IgD-negative memory B cell (primary cell): ENCODE measurements at regions not wholly inside any gene's neighbourhood (a gene's known extent, or its start where the extent isn't known, plus 50 kb on each side); places are given as distances from the start of the nearest gene placed in this dataset.
"Not testable (repeated sequence)": the region's sequence is repeated elsewhere in the genome, so short reads cannot be mapped to it uniquely, and the experiment has no call there.

Experiments used
- H3K27ac Mint-ChIP-seq, 3 donors: one replicate each; pipeline ENCODE4 v1.8.0; 2020 to 2022; ENCODE audit warnings: mild to moderate bottlenecking in 3 of 3, mixed read lengths in 3 of 3, moderate library complexity in 1 of 3
- H3K27me3 Mint-ChIP-seq: one replicate; pipeline ENCODE4 v1.8.0; 2021; ENCODE audit warnings: mixed read lengths
- H3K36me3 Mint-ChIP-seq: one replicate; pipeline ENCODE4 v1.8.0; 2020; ENCODE audit warnings: mild to moderate bottlenecking, mixed read lengths
- H3K4me1 Mint-ChIP-seq, 3 donors: one replicate each; pipeline ENCODE4 v1.8.0; 2020 to 2022; ENCODE audit warnings: mixed read lengths in 3 of 3, mild to moderate bottlenecking in 1 of 3
- H3K4me3 Mint-ChIP-seq, 4 donors: one replicate each; pipeline ENCODE4 v1.8.0; 2020 to 2022; ENCODE audit warnings: mild to moderate bottlenecking in 4 of 4, mixed read lengths in 4 of 4, moderate library complexity in 3 of 4
- H3K9me3 Mint-ChIP-seq, 3 donors: one replicate each; pipeline ENCODE4 v1.8.0; 2020 to 2021; ENCODE audit warnings: mixed read lengths in 3 of 3, mild to moderate bottlenecking in 1 of 3

- H3K9me3 Mint-ChIP-seq = peaks cover 4 to 5% (median 4%) of the 10 kb centered on the region in 3 donors
- H3K27ac Mint-ChIP-seq = no peak overlapping the region
- H3K27me3 Mint-ChIP-seq = no peaks in the 10 kb centered on the region
- H3K36me3 Mint-ChIP-seq = peaks cover 2% of the 10 kb centered on the region
- H3K4me1 Mint-ChIP-seq = no peaks in the 10 kb centered on the region
- H3K4me3 Mint-ChIP-seq = no peak overlapping the region
Measured at GRCh38 chr17:51475730-51476129, 215.4 kb downstream of the UTP18 start.

- Mint-ChIP-seq H3K36me3 (peaks cover 1% of the 10 kb centered on the region), H3K9me3 (peaks cover 5 to 14% (median 6%) of the 10 kb centered on the region in 3 donors), H3K4me3 (no peak overlapping the region), H3K27me3 (no peaks in the 10 kb centered on the region), H3K4me1 (no peaks in the 10 kb centered on the region), H3K27ac (no peak overlapping the region)
Measured at GRCh38 chr17:51479303-51479702, 219.0 kb downstream of the UTP18 start.

- no peaks in the 10 kb centered on the region for H3K4me1 Mint-ChIP-seq
- H3K4me3 Mint-ChIP-seq = no peak overlapping the region
- no peaks in the 10 kb centered on the region for H3K27me3 Mint-ChIP-seq
- peaks cover 1% of the 10 kb centered on the region for H3K36me3 Mint-ChIP-seq
- H3K9me3 Mint-ChIP-seq = peaks cover 5 to 14% (median 10%) of the 10 kb centered on the region in 3 donors
- H3K27ac Mint-ChIP-seq = no peak overlapping the region
Measured at GRCh38 chr17:51481370-51481769, 221.0 kb downstream of the UTP18 start.

- H3K4me3 Mint-ChIP-seq, H3K4me1 Mint-ChIP-seq, H3K27ac Mint-ChIP-seq, H3K36me3 Mint-ChIP-seq, H3K27me3 Mint-ChIP-seq: not testable (repeated sequence)
- peaks cover 5 to 14% (median 10%) of the 10 kb centered on the region in 3 donors for H3K9me3 Mint-ChIP-seq
Measured at GRCh38 chr17:51482248-51482647, 221.9 kb downstream of the UTP18 start.

- peaks cover 10% of the 10 kb centered on the region for H3K27me3 Mint-ChIP-seq
- H3K9me3 Mint-ChIP-seq = peaks cover 0 to 6% (median 5%) of the 10 kb centered on the region in 3 donors
- peaks cover under 1% of the 10 kb centered on the region for H3K36me3 Mint-ChIP-seq
- H3K4me3 Mint-ChIP-seq = no peak overlapping the region
- no peak overlapping the region for H3K27ac Mint-ChIP-seq
- H3K4me1 Mint-ChIP-seq = no peaks in the 10 kb centered on the region
Measured at GRCh38 chr17:51486091-51486490, 225.7 kb downstream of the UTP18 start.

- no peak overlapping the region for H3K27ac Mint-ChIP-seq
- peak overlapping the region in 1 of 4 donors; percentile 27 for H3K4me3 Mint-ChIP-seq
- H3K4me1 Mint-ChIP-seq = no peaks in the 10 kb centered on the region
- H3K36me3 Mint-ChIP-seq = no peaks in the 10 kb centered on the region
- H3K27me3 Mint-ChIP-seq = peaks cover 10% of the 10 kb centered on the region
- peaks cover 0 to 6% (median 0%) of the 10 kb centered on the region in 3 donors for H3K9me3 Mint-ChIP-seq
Measured at GRCh38 chr17:51486885-51487520, 226.7 kb downstream of the UTP18 start.

- Mint-ChIP-seq H3K4me3 (no peak overlapping the region), H3K9me3 (peaks cover 0 to 4% (median 0%) of the 10 kb centered on the region in 3 donors), H3K27ac (peak overlapping the region in 1 of 3 donors; percentile 11), H3K4me1 (no peaks in the 10 kb centered on the region), H3K27me3 (peaks cover 10% of the 10 kb centered on the region), H3K36me3 (no peaks in the 10 kb centered on the region)
Measured at GRCh38 chr17:51487947-51488346, 227.6 kb downstream of the UTP18 start.

- no peak overlapping the region for H3K27ac Mint-ChIP-seq
- H3K4me3 Mint-ChIP-seq = no peak overlapping the region
- no peaks in the 10 kb centered on the region for H3K4me1 Mint-ChIP-seq
- H3K36me3 Mint-ChIP-seq = no peaks in the 10 kb centered on the region
- H3K27me3 Mint-ChIP-seq = peaks cover 12% of the 10 kb centered on the region
- no peaks in the 10 kb centered on the region for H3K9me3 Mint-ChIP-seq
Measured at GRCh38 chr17:51491416-51491815, 231.1 kb downstream of the UTP18 start.

GRCh38 chr17:51493206-51493605, 232.9 kb downstream of the UTP18 start:
- Mint-ChIP-seq H3K4me1 (no peaks in the 10 kb centered on the region), H3K27me3 (peaks cover 9% of the 10 kb centered on the region), H3K9me3 (no peaks in the 10 kb centered on the region), H3K4me3 (no peak overlapping the region), H3K36me3 (no peaks in the 10 kb centered on the region), H3K27ac (no peak overlapping the region)

- peaks cover 4% of the 10 kb centered on the region for H3K27me3 Mint-ChIP-seq
- peaks cover 1% of the 10 kb centered on the region for H3K36me3 Mint-ChIP-seq
- H3K4me3 Mint-ChIP-seq = no peak overlapping the region
- no peak overlapping the region for H3K27ac Mint-ChIP-seq
- H3K9me3 Mint-ChIP-seq = no peaks in the 10 kb centered on the region
- no peaks in the 10 kb centered on the region for H3K4me1 Mint-ChIP-seq
Measured at GRCh38 chr17:51496378-51496777, 236.0 kb downstream of the UTP18 start.

GRCh38 chr17:51499897-51500296, 239.6 kb downstream of the UTP18 start:
- Mint-ChIP-seq H3K27me3 (peaks cover 9% of the 10 kb centered on the region), H3K9me3 (peaks cover 0 to 3% (median 0%) of the 10 kb centered on the region in 3 donors)

GRCh38 chr17:51500454-51500853, 240.1 kb downstream of the UTP18 start:
- Mint-ChIP-seq H3K36me3 (peaks cover 3% of the 10 kb centered on the region), H3K27me3 (peaks cover 9% of the 10 kb centered on the region), H3K9me3 (peaks cover 0 to 3% (median 0%) of the 10 kb centered on the region in 3 donors), H3K27ac (no peak overlapping the region), H3K4me1 (no peaks in the 10 kb centered on the region), H3K4me3 (peak overlapping the region in 1 of 4 donors; percentile 63)

More at GRCh38 chr17:51499897-51500296, 239.6 kb downstream of the UTP18 start:
- H3K4me1 Mint-ChIP-seq = no peaks in the 10 kb centered on the region
- H3K4me3 Mint-ChIP-seq = no peak overlapping the region
- H3K27ac Mint-ChIP-seq = no peak overlapping the region
- H3K36me3 Mint-ChIP-seq = peaks cover 2% of the 10 kb centered on the region

GRCh38 chr17:51505450-51505849, 245.1 kb downstream of the UTP18 start:
- Mint-ChIP-seq H3K4me3 (no peak overlapping the region), H3K36me3 (peaks cover 1% of the 10 kb centered on the region), H3K27me3 (peaks cover 7% of the 10 kb centered on the region), H3K9me3 (peaks cover 0 to 3% (median 0%) of the 10 kb centered on the region in 3 donors), H3K4me1 (no peaks in the 10 kb centered on the region), H3K27ac (no peak overlapping the region)

GRCh38 chr17:51507444-51507843, 247.1 kb downstream of the UTP18 start:
- H3K27me3 Mint-ChIP-seq = peaks cover 8% of the 10 kb centered on the region
- no peak overlapping the region for H3K27ac Mint-ChIP-seq
- H3K36me3 Mint-ChIP-seq = peaks cover 1% of the 10 kb centered on the region

GRCh38 chr17:51508048-51508447, 247.7 kb downstream of the UTP18 start:
- Mint-ChIP-seq H3K27me3 (peaks cover 10% of the 10 kb centered on the region), H3K36me3 (peaks cover 1% of the 10 kb centered on the region), H3K9me3 (peaks cover 0 to 3% (median 1%) of the 10 kb centered on the region in 3 donors), H3K27ac (no peak overlapping the region), H3K4me3 (no peak overlapping the region), H3K4me1 (peaks cover 0 to 3% (median 0%) of the 10 kb centered on the region in 3 donors)

More at GRCh38 chr17:51507444-51507843, 247.1 kb downstream of the UTP18 start:
- H3K9me3 Mint-ChIP-seq = peaks cover 0 to 3% (median 1%) of the 10 kb centered on the region in 3 donors
- peaks cover 0 to 3% (median 0%) of the 10 kb centered on the region in 3 donors for H3K4me1 Mint-ChIP-seq
- H3K4me3 Mint-ChIP-seq = no peak overlapping the region

- H3K36me3 Mint-ChIP-seq = no peaks in the 10 kb centered on the region
- H3K4me1 Mint-ChIP-seq = peaks cover 0 to 3% (median 0%) of the 10 kb centered on the region in 3 donors
- no peak overlapping the region for H3K27ac Mint-ChIP-seq
- peak overlapping the region in 1 of 4 donors; percentile 26 for H3K4me3 Mint-ChIP-seq
- peaks cover 13% of the 10 kb centered on the region for H3K27me3 Mint-ChIP-seq
- peaks cover 0 to 2% (median 1%) of the 10 kb centered on the region in 3 donors for H3K9me3 Mint-ChIP-seq
Measured at GRCh38 chr17:51510940-51511339, 250.6 kb downstream of the UTP18 start.
